A549 (cell line): ENCODE measurements at regions not wholly inside any gene's neighbourhood (a gene's known extent, or its start where the extent isn't known, plus 50 kb on each side); places are given as distances from the start of the nearest gene placed in this dataset.
"Not testable (repeated sequence)": the region's sequence is repeated elsewhere in the genome, so short reads cannot be mapped to it uniquely, and the experiment has no call there.

ENCODE experiments used
- ATAC-seq, 2 experiments: fragments of 200-7000 bp in 1 of 2; fragments of >200 bp in 1 of 2; cut with Nextera tagmentation in 1 of 2; cut with Tn5 transposase in 1 of 2; 3 replicates each; pipeline versions ENCODE4 v1.8.0 to v1.9.1; 2018 to 2020; ENCODE audit warnings: mild to moderate bottlenecking in 1 of 2, moderate library complexity in 1 of 2
- CTCF ChIA-PET: fragments of 300-600 bp; sonication (Branson Sonifier 250); formaldehyde crosslinking; extraction: SDS; loops from one replicate; lab custom pipeline; 2021; ENCODE audit warnings: antibody characterized with exemption, inconsistent platforms; lab: Yijun Ruan, JAX
- POLR2A ChIA-PET: fragments of 350-600 bp; formaldehyde crosslinking; extraction: SDS; loops from one replicate; lab custom pipeline; 2021; ENCODE audit warnings: antibody characterized with exemption, inconsistent platforms; lab: Yijun Ruan, JAX
- DNase-seq, 2 experiments: peaks; one replicate each; pipeline versions ENCODE4 v3.0.0 to v3.0.0-alpha.2; 2011 to 2016; ENCODE audit warnings: low read depth in 1 of 2, low spot score in 1 of 2
- FAIRE-seq: peaks from 2 replicates; lab custom pipeline; 2011; peaks lifted over from hg19 to GRCh38; lab: Jason Lieb, UNC
- H3K27ac ChIP-seq, 2 experiments: fragments of >200 bp; sonication (Bioruptor Twin); formaldehyde crosslinking; 3 replicates each; pipeline ENCODE4 v1.5.1; 2016 to 2017
- H3K4me1 ChIP-seq: fragments of >200 bp; sonication (Bioruptor Twin); formaldehyde crosslinking; 3 replicates; pipeline ENCODE4 v1.6.1; 2016
- H3K4me2 ChIP-seq: fragments of >200 bp; sonication (Bioruptor Twin); formaldehyde crosslinking; 3 replicates; pipeline ENCODE4 v1.6.1; 2016
- H3K4me3 ChIP-seq: fragments of >200 bp; sonication (Bioruptor Twin); formaldehyde crosslinking; 3 replicates; pipeline ENCODE4 v1.5.1; 2016
- H3K9me3 ChIP-seq: fragments of >200 bp; sonication (Bioruptor Twin); formaldehyde crosslinking; 3 replicates; pipeline ENCODE4 v1.6.1; 2016
- ATOH8 ChIP-seq: fragments of 250-450 bp; sonication (Bioruptor Pico); IDR thresholded peaks from 2 replicates; pipeline ENCODE4 v1.5.0; 2020; ENCODE audit warnings: low read depth, mild to moderate bottlenecking, moderate library complexity
- BHLHE40 ChIP-seq: IDR thresholded peaks from 2 replicates; pipeline ENCODE4 v1.6.1; 2012; ENCODE audit warnings: low read depth, low read length, inconsistent platforms
- CBX2 ChIP-seq: fragments of 200-600 bp; sonication (generic); IDR thresholded peaks from 2 replicates; pipeline ENCODE4 v1.6.1; 2016; ENCODE audit warnings: low read depth, mild to moderate bottlenecking, borderline replicate concordance
- CBX8 ChIP-seq: fragments of 200-600 bp; sonication (generic); IDR thresholded peaks from 2 replicates; pipeline ENCODE4 v1.6.1; 2016
- CHD2 ChIP-seq: fragments of 150-350 bp; IDR thresholded peaks from 2 replicates; pipeline ENCODE4 v1.6.1; 2014; ENCODE audit warnings: low read length; ENCODE audit not compliant: partially characterized antibody
- CTCF ChIP-seq: fragments of >200 bp; sonication (Bioruptor Twin); formaldehyde crosslinking; IDR thresholded peaks from 3 replicates; pipeline ENCODE4 v1.5.1; 2016
- EHF ChIP-seq: fragments of 250-450 bp; sonication (Bioruptor Pico); IDR thresholded peaks from 2 replicates; pipeline ENCODE4 v1.5.0; 2020; ENCODE audit warnings: mild to moderate bottlenecking
- EHMT2 ChIP-seq: fragments of 200-600 bp; sonication (generic); IDR thresholded peaks from 2 replicates; pipeline ENCODE4 v1.6.1; 2016; ENCODE audit warnings: antibody characterized with exemption, low read depth, mild to moderate bottlenecking, moderate library complexity
- ELK1 ChIP-seq: fragments of 150-350 bp; IDR thresholded peaks from 2 replicates; pipeline ENCODE4 v1.6.1; 2014; ENCODE audit warnings: low read depth, mild to moderate bottlenecking, low read length
- GATA3 ChIP-seq: IDR thresholded peaks from 2 replicates; pipeline ENCODE4 v1.6.1; 2012; ENCODE audit warnings: borderline replicate concordance
- HES2 ChIP-seq: fragments of >200 bp; sonication (Bioruptor Twin); formaldehyde crosslinking; IDR thresholded peaks from 2 replicates; pipeline ENCODE4 v1.6.1; 2016
- JUN ChIP-seq, 2 experiments: fragments of >200 bp; sonication (Bioruptor Twin); formaldehyde crosslinking; IDR thresholded peaks; 2 replicates in 1 of 2; 3 replicates in 1 of 2; pipeline ENCODE4 v1.6.1; 2016 to 2017
- KDM1A ChIP-seq: fragments of 200-600 bp; sonication (generic); IDR thresholded peaks from 2 replicates; pipeline ENCODE4 v1.6.1; 2016; ENCODE audit warnings: low read depth, mild to moderate bottlenecking
- MYC ChIP-seq: IDR thresholded peaks from 2 replicates; pipeline ENCODE4 v1.6.1; 2012; ENCODE audit warnings: mild to moderate bottlenecking, inconsistent platforms, low read length, improper control_type of control experiment, borderline replicate concordance
- NPAS2 ChIP-seq: fragments of 250-450 bp; sonication (Bioruptor Pico); IDR thresholded peaks from 2 replicates; pipeline ENCODE4 v1.8.0; 2022; ENCODE audit warnings: mild to moderate bottlenecking, moderate library complexity, borderline replicate concordance
- RARB ChIP-seq: fragments of 250-450 bp; sonication (Bioruptor Pico); IDR thresholded peaks from 2 replicates; pipeline ENCODE4 v1.8.0; 2021; ENCODE audit warnings: mild to moderate bottlenecking, moderate library complexity
- RNF2 ChIP-seq: fragments of 200-600 bp; sonication (generic); IDR thresholded peaks from 2 replicates; pipeline ENCODE4 v1.6.1; 2016; ENCODE audit warnings: low read depth, mild to moderate bottlenecking, antibody characterized with exemption, moderate library complexity, borderline replicate concordance
- SMC3 ChIP-seq: fragments of >200 bp; sonication (Bioruptor Twin); formaldehyde crosslinking; IDR thresholded peaks from 3 replicates; pipeline ENCODE4 v1.6.1; 2018; ENCODE audit warnings: inconsistent platforms
- TFCP2L1 ChIP-seq: fragments of 250-450 bp; sonication (Bioruptor Pico); IDR thresholded peaks from 2 replicates; pipeline ENCODE4 v1.5.0; 2021; ENCODE audit warnings: mild to moderate bottlenecking
- ZC3H11A ChIP-seq: fragments of 450-650 bp; IDR thresholded peaks from 2 replicates; pipeline ENCODE4 v1.6.1; 2014; ENCODE audit warnings: antibody characterized with exemption, mild to moderate bottlenecking
- ZFP36 ChIP-seq: fragments of 450-650 bp; IDR thresholded peaks from 2 replicates; pipeline ENCODE4 v1.6.1; 2014; ENCODE audit warnings: borderline replicate concordance; ENCODE audit not compliant: partially characterized antibody
- ZSCAN20 ChIP-seq: fragments of 250-450 bp; sonication (Bioruptor Pico); IDR thresholded peaks from 2 replicates; pipeline ENCODE4 v1.8.0; 2022; ENCODE audit warnings: mild to moderate bottlenecking, moderate library complexity
- WGBS: methylation state at CpG from one replicate; pipeline ENCODE4 v1.1.6; 2017; ENCODE audit errors: missing lambda C conversion rate; 5-methylcytosine and 5-hydroxymethylcytosine counted together
- TF ChIP-seq, protein P1 (sequence below): fragments of 250-450 bp; sonication (Bioruptor Pico); IDR thresholded peaks from 2 replicates; pipeline ENCODE4 v1.5.0; 2021; ENCODE audit warnings: mild to moderate bottlenecking, moderate library complexity, borderline replicate concordance

DNA sequence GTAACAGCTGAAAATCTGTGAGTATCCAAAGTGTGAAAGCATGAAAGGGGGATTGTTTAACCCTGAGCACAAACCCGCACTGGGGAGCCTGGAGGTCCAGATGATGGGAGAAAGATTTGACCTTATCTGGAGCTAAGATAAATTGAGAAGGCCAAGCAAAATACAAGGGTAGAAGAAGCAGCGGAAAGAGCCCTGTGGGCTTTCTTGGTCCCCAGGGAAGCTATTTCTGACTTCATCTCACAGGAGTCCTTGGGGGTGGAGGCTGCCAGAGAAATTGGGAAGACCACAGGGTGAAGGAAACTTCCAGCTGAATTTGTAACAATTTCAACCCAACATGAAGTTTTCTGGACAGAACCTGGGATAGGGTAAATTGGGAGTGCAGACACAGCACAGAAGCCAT lies 476.9 kb downstream of the MMUT start:
- no peak for FAIRE-seq
- no peak for DNase-seq
- ATAC-seq: no peak
- ChIA-PET POLR2A (no interaction called here), CTCF (no interaction called here)
- Histone ChIP-seq H3K4me2 (no peak overlapping the region), H3K27ac (no peak overlapping the region), H3K9me3 (no peaks in the 10 kb centered on the region), H3K4me1 (no peaks in the 10 kb centered on the region), H3K4me3 (no peak overlapping the region)
- TF ChIP-seq EHMT2: no peak
- TF ChIP-seq CBX8: no peak
- TF ChIP-seq ZSCAN20 (CRISPR knock-in tag): no peak
- TF ChIP-seq CHD2: no peak
- no peak for TF ChIP-seq CBX2
- no peak for TF ChIP-seq NPAS2 (CRISPR knock-in tag)
- TF ChIP-seq ZC3H11A: no peak
- no peak for TF ChIP-seq ATOH8 (CRISPR knock-in tag)
- TF ChIP-seq MYC: no peak
- no peak for TF ChIP-seq RNF2
- no peak for TF ChIP-seq KDM1A
- no peak for TF ChIP-seq BHLHE40
- no peak for TF ChIP-seq HES2
- 90% methylated on average over 2 of the region's 2 CpGs for WGBS

DNA sequence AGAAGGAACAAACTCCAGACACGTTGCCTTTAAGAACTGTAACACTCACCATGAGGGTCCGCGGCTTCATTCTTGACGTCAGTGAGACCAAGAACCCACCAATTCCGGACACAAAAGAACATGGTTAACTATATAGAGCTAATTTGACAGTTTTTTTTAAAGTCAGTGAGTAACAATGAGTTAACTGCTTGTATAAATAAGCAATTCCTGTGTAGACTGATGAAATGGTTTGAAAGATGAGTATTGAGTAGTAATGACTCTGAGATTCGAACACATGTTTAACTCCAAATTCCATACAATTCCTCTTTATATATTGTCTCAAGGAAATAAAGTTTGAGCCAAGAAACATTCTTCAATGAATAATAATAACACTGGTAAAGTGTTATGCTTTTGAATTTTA lies 478.0 kb downstream of the MMUT start:
- Histone ChIP-seq H3K27ac (no peak overlapping the region), H3K4me2 (no peak overlapping the region), H3K9me3 (no peaks in the 10 kb centered on the region), H3K4me1 (no peaks in the 10 kb centered on the region), H3K4me3 (no peak overlapping the region)
- POLR2A ChIA-PET: no interaction called here
- no peak for ATAC-seq
- CTCF ChIA-PET: interaction anchor here (0.6 kb wide), 1 partner anchor 815 kb away, joined by 4 read pairs; no protein-coding TSS in a partner anchor
- TF ChIP-seq RARB (CRISPR knock-in tag) (no peak), TFCP2L1 (CRISPR knock-in tag) (no peak), CHD2 (no peak), GATA3 (no peak)
- no peak for DNase-seq
- FAIRE-seq: no peak
- WGBS: 61% methylated on average over 6 of the region's 6 CpGs

DNA sequence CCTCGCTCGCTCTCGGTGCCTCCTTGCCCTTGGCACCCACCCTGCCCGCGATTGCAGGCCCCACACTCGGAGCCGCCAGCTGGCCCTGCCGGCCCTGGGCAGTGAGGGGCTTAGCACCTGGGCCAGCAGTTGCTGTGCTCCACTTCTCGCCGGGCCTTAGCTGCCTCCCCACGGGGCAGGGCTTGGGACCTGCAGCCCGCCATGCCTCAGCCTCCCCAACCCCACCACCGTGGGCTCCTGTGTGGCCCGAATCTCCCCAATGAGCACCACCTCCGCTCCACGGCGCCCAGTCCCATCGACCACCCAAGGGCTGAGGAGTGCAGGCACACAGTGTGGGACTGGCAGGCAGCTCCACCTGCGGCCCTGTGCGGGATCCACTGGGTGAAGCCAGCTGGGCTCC lies 479.1 kb downstream of the MMUT start:
- H3K27ac ChIP-seq, H3K9me3 ChIP-seq, H3K4me3 ChIP-seq, POLR2A ChIA-PET, DNase-seq, H3K4me2 ChIP-seq, ATAC-seq, CTCF ChIA-PET, H3K4me1 ChIP-seq, FAIRE-seq: not testable (repeated sequence)
- WGBS: 91% methylated on average over 8 of the region's 20 CpGs

DNA sequence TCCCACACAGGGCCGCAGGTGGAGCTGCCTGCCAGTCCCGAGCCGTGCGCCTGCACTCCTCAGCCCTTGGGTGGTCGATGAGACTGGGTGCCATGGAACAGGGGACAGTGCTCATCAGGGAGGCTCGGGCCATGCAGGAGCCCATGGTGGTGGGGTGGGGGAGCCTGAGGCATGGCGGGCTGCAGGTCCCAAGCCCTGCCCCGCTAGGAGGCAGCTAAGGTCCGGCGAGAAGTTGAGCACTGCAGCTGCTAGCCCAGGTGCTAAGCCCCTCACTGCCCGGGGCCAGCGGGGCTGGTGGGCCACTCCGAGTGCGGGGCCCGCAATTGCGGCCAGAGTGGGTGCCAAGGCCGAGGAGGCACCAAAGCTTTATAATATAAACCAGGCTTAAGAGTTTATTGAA lies 479.7 kb downstream of the MMUT start:
- H3K4me1 ChIP-seq: no peaks in the 10 kb centered on the region
- H3K9me3 ChIP-seq: no peaks in the 10 kb centered on the region
- no peak overlapping the region for H3K4me2 ChIP-seq
- WGBS: 77% methylated on average over 3 of the region's 17 CpGs
- H3K27ac ChIP-seq: no peak overlapping the region
- ChIA-PET CTCF (no interaction called here), POLR2A (no interaction called here)
- TF ChIP-seq JUN (IDR thresholded peaks at IDR 0.05) (no peak), ELK1 (no peak), ZFP36 (no peak), EHF (CRISPR knock-in tag) (no peak), MYC (no peak), SMC3 (no peak), CTCF (no peak), NPAS2 (CRISPR knock-in tag) (no peak)
- TF ChIP-seq, protein P1, sequence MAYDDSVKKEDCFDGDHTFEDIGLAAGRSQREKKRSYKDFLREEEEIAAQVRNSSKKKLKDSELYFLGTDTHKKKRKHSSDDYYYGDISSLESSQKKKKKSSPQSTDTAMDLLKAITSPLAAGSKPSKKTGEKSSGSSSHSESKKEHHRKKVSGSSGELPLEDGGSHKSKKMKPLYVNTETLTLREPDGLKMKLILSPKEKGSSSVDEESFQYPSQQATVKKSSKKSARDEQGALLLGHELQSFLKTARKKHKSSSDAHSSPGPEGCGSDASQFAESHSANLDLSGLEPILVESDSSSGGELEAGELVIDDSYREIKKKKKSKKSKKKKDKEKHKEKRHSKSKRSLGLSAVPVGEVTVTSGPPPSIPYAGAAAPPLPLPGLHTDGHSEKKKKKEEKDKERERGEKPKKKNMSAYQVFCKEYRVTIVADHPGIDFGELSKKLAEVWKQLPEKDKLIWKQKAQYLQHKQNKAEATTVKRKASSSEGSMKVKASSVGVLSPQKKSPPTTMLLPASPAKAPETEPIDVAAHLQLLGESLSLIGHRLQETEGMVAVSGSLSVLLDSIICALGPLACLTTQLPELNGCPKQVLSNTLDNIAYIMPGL (CRISPR knock-in tag): no peak
- no peak for DNase-seq
- no peak for FAIRE-seq
- no peak for ATAC-seq
- H3K4me3 ChIP-seq: no peak overlapping the region
